Trophoblast cell (in vitro differentiated cells and primary cell): ENCODE measurements at regions not wholly inside any gene's neighbourhood (a gene's known extent, or its start where the extent isn't known, plus 50 kb on each side); places are given as distances from the start of the nearest gene placed in this dataset.

Experiments used
- DNase-seq, 2 donors: peaks; one replicate each; pipeline ENCODE4 v3.0.0-alpha.2; 2016
- H2AFZ ChIP-seq: 2 replicates; pipeline ENCODE4 v1.6.1; 2013; ENCODE audit warnings: low read length, moderate library complexity, mild to moderate bottlenecking; ENCODE audit not compliant: insufficient read depth, poor library complexity
- H2AK5ac ChIP-seq: 2 replicates; pipeline ENCODE4 v1.6.1; 2013; ENCODE audit warnings: mild to moderate bottlenecking, low read length
- H2BK120ac ChIP-seq: 2 replicates; pipeline ENCODE4 v1.6.1; 2013; ENCODE audit warnings: low read length, mild to moderate bottlenecking, moderate library complexity; ENCODE audit not compliant: insufficient read depth, poor library complexity
- H2BK12ac ChIP-seq: 2 replicates; pipeline ENCODE4 v1.6.1; 2013; ENCODE audit warnings: mild to moderate bottlenecking, low read length, moderate library complexity
- H2BK5ac ChIP-seq: 2 replicates; pipeline ENCODE4 v1.6.1; 2013; ENCODE audit warnings: low read length, low read depth, moderate library complexity, mild to moderate bottlenecking; ENCODE audit not compliant: poor library complexity
- H3K14ac ChIP-seq: 2 replicates; pipeline ENCODE4 v1.6.1; 2013; ENCODE audit warnings: mild to moderate bottlenecking, low read length
- H3K18ac ChIP-seq: 2 replicates; pipeline ENCODE4 v1.6.1; 2013; ENCODE audit warnings: mild to moderate bottlenecking, low read length
- H3K23ac ChIP-seq: 2 replicates; pipeline ENCODE4 v1.6.1; 2013; ENCODE audit warnings: low read length
- H3K27ac ChIP-seq: 2 replicates; pipeline ENCODE4 v1.5.1; 2013; ENCODE audit warnings: low read depth, mild to moderate bottlenecking, inconsistent platforms, low read length, moderate library complexity
- H3K27me3 ChIP-seq: 2 replicates; pipeline ENCODE4 v1.6.1; 2013; ENCODE audit warnings: inconsistent platforms, mild to moderate bottlenecking, low read length, moderate library complexity; ENCODE audit not compliant: insufficient read depth
- H3K36me3 ChIP-seq, 2 experiments: 1 replicate in 1 of 2; 2 replicates in 1 of 2; pipeline ENCODE4 v1.6.1; 2013; ENCODE audit warnings: low read length in 2 of 2, mild to moderate bottlenecking in 2 of 2, moderate library complexity in 1 of 2; ENCODE audit not compliant: insufficient read depth in 2 of 2, control insufficient read depth in 1 of 2
- H3K4ac ChIP-seq: 2 replicates; pipeline ENCODE4 v1.6.1; 2013; ENCODE audit warnings: low read depth, mild to moderate bottlenecking, low read length, moderate library complexity
- H3K4me1 ChIP-seq, 2 experiments: 1 replicate in 1 of 2; 2 replicates in 1 of 2; pipeline ENCODE4 v1.6.1; 2013; ENCODE audit warnings: low read length in 2 of 2, mild to moderate bottlenecking in 2 of 2, moderate library complexity in 1 of 2; ENCODE audit not compliant: insufficient read depth in 2 of 2, control insufficient read depth in 1 of 2
- H3K4me2 ChIP-seq: 2 replicates; pipeline ENCODE4 v1.6.1; 2013; ENCODE audit warnings: inconsistent platforms, mild to moderate bottlenecking, low read length, moderate library complexity
- H3K4me3 ChIP-seq: 2 replicates; pipeline ENCODE4 v1.5.1; 2013; ENCODE audit warnings: mild to moderate bottlenecking, low read depth, low read length, inconsistent platforms
- H3K79me1 ChIP-seq: one replicate; pipeline ENCODE4 v1.6.1; 2013; ENCODE audit warnings: low read length
- H3K79me2 ChIP-seq: 2 replicates; pipeline ENCODE4 v1.6.1; 2013; ENCODE audit warnings: low read length, mild to moderate bottlenecking; ENCODE audit not compliant: control insufficient read depth, insufficient read depth, poor library complexity
- H3K9ac ChIP-seq: 2 replicates; pipeline ENCODE4 v1.6.1; 2013; ENCODE audit warnings: mild to moderate bottlenecking, low read length
- H3K9me3 ChIP-seq: 2 replicates; pipeline ENCODE4 v1.6.1; 2013; ENCODE audit warnings: low read depth, mild to moderate bottlenecking, control low read depth, inconsistent platforms, low read length; ENCODE audit not compliant: insufficient read depth
- H4K12ac ChIP-seq: 2 replicates; pipeline ENCODE4 v1.6.1; 2013; ENCODE audit warnings: low read depth, mild to moderate bottlenecking, low read length, moderate library complexity
- H4K8ac ChIP-seq: 2 replicates; pipeline ENCODE4 v1.6.1; 2013; ENCODE audit warnings: low read depth, mild to moderate bottlenecking, low read length, moderate library complexity
- H4K91ac ChIP-seq: one replicate; pipeline ENCODE4 v1.6.1; 2013; ENCODE audit warnings: low read depth, mild to moderate bottlenecking, low read length, moderate library complexity
- WGBS: extraction: QIAGEN DNeasy Blood & Tissue Kit; methylation state at CpG from one replicate; pipeline ENCODE4 v1.1.7; 2013; ENCODE audit warnings: missing lambda C conversion rate; ENCODE audit not compliant: insufficient read length, insufficient coverage; ENCODE audit errors: extremely low coverage; 5-methylcytosine and 5-hydroxymethylcytosine counted together

DNA sequence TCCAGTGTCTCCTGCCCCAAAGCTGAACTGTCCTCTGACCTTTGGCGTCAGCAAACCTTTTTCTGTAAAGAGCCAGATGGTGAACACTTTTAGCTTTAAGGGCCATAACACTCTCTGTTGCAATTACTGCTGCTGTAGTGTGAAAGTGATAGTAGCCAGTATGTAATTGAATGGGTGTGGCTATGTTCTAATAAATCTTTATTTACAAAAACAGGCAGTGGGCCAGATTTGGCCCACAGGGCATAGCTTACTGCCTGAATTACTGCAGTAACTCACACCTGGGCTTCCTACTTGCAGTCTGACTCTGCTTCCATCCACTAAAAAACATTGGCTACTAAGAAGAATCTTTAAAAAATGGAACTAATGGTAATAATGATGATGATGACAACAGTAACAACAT, 68.0 kb upstream of the SLC6A11 start:
- no CpG with 5 or more reads among the region's 1 CpG for WGBS
- Histone ChIP-seq H2BK5ac (no peak overlapping the region), H3K79me2 (no peaks in the 10 kb centered on the region), H3K27me3 (no peaks in the 10 kb centered on the region), H3K14ac (no peak overlapping the region), H3K9me3 (no peaks in the 10 kb centered on the region), H2AFZ (no peak overlapping the region), H3K4me3 (no peak overlapping the region), H3K23ac (no peak overlapping the region), H2AK5ac (no peak overlapping the region), H3K4ac (no peak overlapping the region), H3K18ac (no peak overlapping the region), H2BK12ac (no peak overlapping the region), H3K9ac (no peak overlapping the region), H3K27ac (no peak overlapping the region), H4K8ac (no peak overlapping the region), H3K4me1 (no peaks in the 10 kb centered on the region), H2BK120ac (no peak overlapping the region), H3K36me3 (no peaks in the 10 kb centered on the region), H3K79me1 (no peaks in the 10 kb centered on the region), H3K4me2 (no peak overlapping the region), H4K91ac (no peak overlapping the region), H4K12ac (no peak overlapping the region)
- DNase-seq: no peak

DNA sequence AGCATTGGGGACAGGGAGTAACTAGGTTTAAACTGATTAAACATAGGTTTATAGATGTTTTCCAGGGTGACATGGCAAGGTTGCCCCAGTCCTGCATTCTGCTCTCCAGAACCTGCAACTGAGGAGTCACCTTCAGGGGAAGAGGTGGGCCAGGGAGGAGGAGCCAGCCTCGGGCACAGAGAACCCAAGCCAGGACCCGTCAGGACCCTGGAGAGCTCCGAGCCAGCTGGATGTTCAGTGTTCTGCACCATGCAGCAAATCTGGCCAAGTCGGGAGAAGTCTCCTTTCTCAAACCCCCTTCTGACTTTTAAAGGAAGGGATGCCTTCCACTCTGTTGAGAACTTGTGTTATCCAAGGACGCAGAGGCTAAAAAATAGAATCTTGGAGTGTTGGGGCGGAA, 62.1 kb upstream of the SLC6A11 start:
- no peak overlapping the region for H3K4me3 ChIP-seq
- H3K14ac ChIP-seq: no peak overlapping the region
- H3K9me3 ChIP-seq: no peaks in the 10 kb centered on the region
- no peaks in the 10 kb centered on the region for H3K79me2 ChIP-seq
- no peaks in the 10 kb centered on the region for H3K36me3 ChIP-seq
- H2AFZ ChIP-seq: no peak overlapping the region
- no peak overlapping the region for H3K27ac ChIP-seq
- H3K18ac ChIP-seq: no peak overlapping the region
- no peaks in the 10 kb centered on the region for H3K4me1 ChIP-seq
- H2BK12ac ChIP-seq: no peak overlapping the region
- no peaks in the 10 kb centered on the region for H3K27me3 ChIP-seq
- no peak overlapping the region for H4K91ac ChIP-seq
- no peak overlapping the region for H3K4ac ChIP-seq
- no peak overlapping the region for H2AK5ac ChIP-seq
- H2BK120ac ChIP-seq: no peak overlapping the region
- no CpG with 5 or more reads among the region's 6 CpGs for WGBS
- H3K79me1 ChIP-seq: no peaks in the 10 kb centered on the region
- H4K8ac ChIP-seq: no peak overlapping the region
- no peak overlapping the region for H4K12ac ChIP-seq
- no peak overlapping the region for H3K23ac ChIP-seq
- no peak overlapping the region for H3K4me2 ChIP-seq
- no peak overlapping the region for H3K9ac ChIP-seq
- H2BK5ac ChIP-seq: no peak overlapping the region
- peak; percentile 32 to 73 for DNase-seq

DNA sequence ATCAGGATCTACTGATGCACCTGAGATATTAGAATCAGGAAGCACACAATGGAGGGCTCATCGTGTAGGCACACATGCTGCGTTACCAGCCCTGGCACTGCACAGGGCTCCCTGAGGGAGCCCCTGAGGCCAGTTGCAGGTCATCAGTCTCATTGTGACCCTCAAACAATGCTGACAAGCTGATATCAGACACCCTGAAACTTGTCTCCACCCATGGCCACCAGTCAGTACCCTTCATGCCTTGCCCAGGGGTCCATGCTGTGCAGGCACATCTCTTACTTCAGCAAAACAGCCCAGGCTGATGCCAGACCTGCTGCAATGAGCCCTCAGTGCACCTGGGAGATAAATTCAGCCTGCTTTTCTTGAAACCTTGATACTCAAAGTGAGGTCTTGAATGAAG, 59.5 kb upstream of the SLC6A11 start:
- Histone ChIP-seq H3K18ac (no peak overlapping the region), H3K4me3 (no peak overlapping the region), H4K8ac (no peak overlapping the region), H3K27ac (no peak overlapping the region), H3K79me2 (no peaks in the 10 kb centered on the region), H3K4ac (no peak overlapping the region), H3K23ac (no peak overlapping the region), H2AFZ (no peak overlapping the region), H4K91ac (no peak overlapping the region), H2BK5ac (no peak overlapping the region), H4K12ac (no peak overlapping the region), H3K27me3 (no peaks in the 10 kb centered on the region), H3K36me3 (no peaks in the 10 kb centered on the region), H3K14ac (no peak overlapping the region), H3K9me3 (no peaks in the 10 kb centered on the region), H2BK120ac (no peak overlapping the region), H2BK12ac (no peak overlapping the region), H2AK5ac (no peak overlapping the region), H3K4me1 (no peaks in the 10 kb centered on the region), H3K79me1 (no peaks in the 10 kb centered on the region), H3K4me2 (no peak overlapping the region), H3K9ac (no peak overlapping the region)
- no peak for DNase-seq
- no CpG with 5 or more reads among the region's 2 CpGs for WGBS

DNA sequence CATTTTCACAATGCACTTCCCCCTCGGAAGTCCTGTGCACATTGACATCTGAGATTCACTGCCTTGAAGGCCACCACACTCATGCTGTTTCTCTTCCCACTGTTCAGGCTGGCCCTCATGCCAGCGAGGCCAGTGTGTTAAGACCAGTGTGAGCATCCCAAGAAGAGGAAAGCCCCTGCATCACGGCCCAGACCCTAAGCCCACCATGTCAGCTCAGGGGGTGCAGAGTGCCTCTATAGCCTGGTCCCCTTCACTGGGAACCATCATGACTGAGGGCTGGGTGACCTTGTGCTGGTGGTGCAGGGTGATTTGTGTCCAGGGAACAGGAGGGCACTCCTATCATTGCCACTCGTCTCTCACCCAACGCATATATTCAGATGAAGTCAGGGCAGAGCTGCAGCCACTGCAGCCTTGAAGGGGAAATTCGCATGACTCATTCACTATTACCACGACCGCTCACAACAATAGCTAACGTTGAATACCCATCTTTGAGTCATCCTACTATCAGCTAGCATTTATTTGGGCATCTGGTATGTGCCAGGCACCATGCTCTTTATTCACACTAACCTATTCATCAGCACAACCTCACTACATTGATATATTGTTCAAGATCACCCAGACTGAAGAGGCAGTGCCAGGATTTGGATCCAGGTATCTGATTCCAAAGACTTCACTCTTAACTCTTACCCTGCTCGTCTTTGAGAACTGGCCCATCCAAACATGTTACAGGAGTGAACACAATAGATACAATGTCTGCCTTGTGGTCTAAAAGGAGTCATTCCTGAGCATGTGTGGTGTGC, 58.8 kb upstream of the SLC6A11 start:
- Histone ChIP-seq H3K23ac (no peak overlapping the region), H3K79me2 (no peaks in the 10 kb centered on the region), H4K12ac (no peak overlapping the region), H3K36me3 (no peaks in the 10 kb centered on the region), H3K14ac (no peak overlapping the region), H3K27ac (no peak overlapping the region), H4K8ac (no peak overlapping the region), H3K4ac (no peak overlapping the region), H3K9me3 (no peaks in the 10 kb centered on the region), H2BK12ac (no peak overlapping the region), H3K18ac (no peak overlapping the region), H3K4me3 (no peak overlapping the region), H2BK120ac (no peak overlapping the region), H2AK5ac (no peak overlapping the region), H3K27me3 (no peaks in the 10 kb centered on the region), H2BK5ac (no peak overlapping the region), H3K4me1 (no peaks in the 10 kb centered on the region), H3K9ac (no peak overlapping the region), H2AFZ (no peak overlapping the region), H3K79me1 (no peaks in the 10 kb centered on the region), H4K91ac (no peak overlapping the region), H3K4me2 (no peak overlapping the region)
- DNase-seq: no peak
- no CpG with 5 or more reads among the region's 10 CpGs for WGBS
